CD14-positive monocyte (primary cell): ENCODE measurements at regions not wholly inside any gene's neighbourhood (a gene's known extent, or its start where the extent isn't known, plus 50 kb on each side); places are given as distances from the start of the nearest gene placed in this dataset.

Experiments used
- DNase-seq, 3 donors: peaks; one replicate each; pipeline ENCODE4 v3.0.0-alpha.2; 2011 to 2022
- H2AFZ ChIP-seq: 2 replicates; pipeline ENCODE4 v1.6.0; 2012; ENCODE audit warnings: mild to moderate bottlenecking, low read depth, low read length, inconsistent platforms; ENCODE audit not compliant: insufficient read depth, poor library complexity, severe bottlenecking
- H3K27ac ChIP-seq, 2 donors: 1 replicate in 1 of 2; 2 replicates in 1 of 2; pipeline ENCODE4 v1.5.1; 2012 to 2013; ENCODE audit warnings: low read length in 2 of 2, control low read depth in 1 of 2, inconsistent platforms in 1 of 2, low read depth in 1 of 2, mild to moderate bottlenecking in 1 of 2
- H3K27me3 ChIP-seq, 2 donors: one replicate each; pipeline versions ENCODE4 v1.6.0 to v1.6.1; 2011 to 2013; ENCODE audit warnings: low read length in 2 of 2; ENCODE audit not compliant: control insufficient read depth in 2 of 2, insufficient read depth in 2 of 2
- H3K36me3 ChIP-seq, 2 donors: replicated peaks in 1 of 2; 1 replicate in 1 of 2; 2 replicates in 1 of 2; pipeline versions ENCODE4 v1.5.1 to v1.6.1; 2012 to 2013; ENCODE audit warnings: low read length in 2 of 2, control low read depth in 1 of 2, inconsistent platforms in 1 of 2, mild to moderate bottlenecking in 1 of 2; ENCODE audit not compliant: insufficient read depth in 2 of 2, control insufficient read depth in 1 of 2
- H3K4me1 ChIP-seq, 2 donors: 1 replicate in 1 of 2; 2 replicates in 1 of 2; pipeline versions ENCODE4 v1.5.1 to v1.6.1; 2012 to 2013; ENCODE audit warnings: low read length in 2 of 2, control low read depth in 1 of 2, inconsistent platforms in 1 of 2, mild to moderate bottlenecking in 1 of 2, moderate library complexity in 1 of 2; ENCODE audit not compliant: insufficient read depth in 2 of 2, control insufficient read depth in 1 of 2
- H3K4me2 ChIP-seq: replicated peaks from 2 replicates; pipeline ENCODE3; 2012; ENCODE audit warnings: low read length, moderate library complexity, mild to moderate bottlenecking; ENCODE audit not compliant: poor library complexity, severe bottlenecking; ENCODE audit errors: extremely low read depth
- H3K4me3 ChIP-seq, 3 experiments: fragments of 200-600 bp in 1 of 3; sonication (generic) in 1 of 3; replicated peaks in 1 of 3; 1 replicate in 2 of 3; 2 replicates in 1 of 3; pipeline ENCODE4 v1.5.1; 2011 to 2013; ENCODE audit warnings: low read length in 3 of 3, mild to moderate bottlenecking in 3 of 3, control low read depth in 2 of 3, low read depth in 2 of 3, inconsistent platforms in 1 of 3, moderate library complexity in 1 of 3
- H3K79me2 ChIP-seq: 2 replicates; pipeline ENCODE4 v1.6.0; 2012; ENCODE audit warnings: mild to moderate bottlenecking, control low read depth, inconsistent platforms, low read length, moderate library complexity; ENCODE audit not compliant: insufficient read depth
- H3K9ac ChIP-seq: 2 replicates; pipeline ENCODE4 v1.6.0; 2017; ENCODE audit warnings: low read length, mild to moderate bottlenecking; ENCODE audit not compliant: insufficient read depth, poor library complexity, severe bottlenecking
- H3K9me3 ChIP-seq, 2 donors: replicated peaks in 1 of 2; 1 replicate in 1 of 2; 2 replicates in 1 of 2; pipeline versions ENCODE4 v1.5.1 to v1.6.1; 2012 to 2013; ENCODE audit warnings: low read length in 2 of 2, control low read depth in 1 of 2; ENCODE audit not compliant: control insufficient read depth in 1 of 2, insufficient read depth in 1 of 2
- H4K20me1 ChIP-seq: 2 replicates; pipeline ENCODE4 v1.6.0; 2012; ENCODE audit warnings: mild to moderate bottlenecking, low read length, control low read depth, moderate library complexity; ENCODE audit not compliant: insufficient read depth
- H3K27ac Mint-ChIP-seq, 7 donors: one replicate each; pipeline ENCODE4 v1.8.0; 2020; ENCODE audit warnings: mild to moderate bottlenecking in 7 of 7, mixed read lengths in 7 of 7, moderate library complexity in 6 of 7, inconsistent platforms in 2 of 7
- H3K27me3 Mint-ChIP-seq, 3 donors: one replicate each; pipeline ENCODE4 v1.8.0; 2021 to 2022; ENCODE audit warnings: low read depth in 3 of 3, mild to moderate bottlenecking in 3 of 3, mixed read lengths in 3 of 3, moderate library complexity in 3 of 3, inconsistent platforms in 1 of 3
- H3K36me3 Mint-ChIP-seq, 2 donors: one replicate each; pipeline ENCODE4 v1.8.0; 2020; ENCODE audit warnings: mixed read lengths in 2 of 2, inconsistent platforms in 1 of 2, mild to moderate bottlenecking in 1 of 2
- H3K4me1 Mint-ChIP-seq: one replicate; pipeline ENCODE4 v1.8.0; 2020; ENCODE audit warnings: mild to moderate bottlenecking, mixed read lengths
- H3K4me3 Mint-ChIP-seq, 2 donors: one replicate each; pipeline ENCODE4 v1.8.0; 2020; ENCODE audit warnings: mild to moderate bottlenecking in 2 of 2, mixed read lengths in 2 of 2, moderate library complexity in 1 of 2
- H3K9me3 Mint-ChIP-seq, 7 donors: one replicate each; pipeline ENCODE4 v1.8.0; 2020 to 2022; ENCODE audit warnings: mixed read lengths in 7 of 7, mild to moderate bottlenecking in 6 of 7, moderate library complexity in 6 of 7, inconsistent platforms in 2 of 7
- CTCF ChIP-seq: fragments of 200-600 bp; IDR thresholded peaks from one replicate; pipeline ENCODE4 v1.8.0; 2022; ENCODE audit warnings: antibody characterized with exemption, mild to moderate bottlenecking
- WGBS: methylation state at CpG from one replicate; pipeline ENCODE4 v1.1.5; 2013; ENCODE audit warnings: missing lambda C conversion rate; ENCODE audit not compliant: insufficient coverage; 5-methylcytosine and 5-hydroxymethylcytosine counted together
- intact Hi-C, 2 donors: fragments of 100-400 bp; cut with micrococcal nuclease; formaldehyde crosslinking; loops; one replicate each; pipeline versions ENCODE4 v1.15.0 to v1.15.1; 2023

DNA sequence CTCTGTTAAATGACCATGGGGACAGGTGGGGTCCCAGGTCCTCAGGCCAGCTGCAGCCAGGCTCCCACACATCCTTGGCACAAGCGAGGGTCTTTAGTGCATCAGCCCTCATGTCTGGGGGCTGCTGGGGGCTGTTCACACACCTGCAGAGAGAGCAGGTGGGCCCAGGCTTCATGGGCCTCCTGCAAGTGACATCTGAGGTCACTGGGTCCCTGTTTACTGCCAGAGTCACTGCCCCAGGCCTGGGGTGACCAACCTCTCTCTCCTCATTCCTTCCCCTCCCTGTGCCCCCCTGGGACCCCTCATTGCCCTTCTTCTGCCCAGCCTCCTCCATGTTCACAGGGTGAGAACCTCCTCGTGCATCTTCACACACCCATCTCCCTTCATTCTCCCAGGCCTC is 92.4 kb downstream of the RTL6 start:
- Histone ChIP-seq H3K27ac (no peak overlapping the region), H3K4me3 (no peak overlapping the region), H3K27me3 (no peaks in the 10 kb centered on the region), H2AFZ (no peak overlapping the region), H3K79me2 (no peaks in the 10 kb centered on the region), H4K20me1 (no peaks in the 10 kb centered on the region), H3K36me3 (no peaks in the 10 kb centered on the region), H3K9me3 (no peaks in the 10 kb centered on the region), H3K4me1 (no peaks in the 10 kb centered on the region), H3K4me2 (no peak overlapping the region), H3K9ac (no peak overlapping the region)
- DNase-seq = no peak
- H3K9me3 Mint-ChIP-seq = no peaks in the 10 kb centered on the region
- H3K36me3 Mint-ChIP-seq = no peaks in the 10 kb centered on the region
- intact Hi-C loops = no loop called here
- 87% methylated on average over 2 of the region's 2 CpGs for WGBS
- H3K27ac Mint-ChIP-seq = peak overlapping the region in 1 of 7 donors; percentile 72
- peaks cover 0 to 6% (median under 1%) of the 10 kb centered on the region in 3 donors for H3K27me3 Mint-ChIP-seq
- no peak overlapping the region for H3K4me3 Mint-ChIP-seq
- no peak for TF ChIP-seq CTCF
- no peaks in the 10 kb centered on the region for H3K4me1 Mint-ChIP-seq

GRCh38 chr22:44404341-44405020 is 91.7 kb upstream of the SHISAL1 start:
- H3K36me3 Mint-ChIP-seq = no peaks in the 10 kb centered on the region
- Histone ChIP-seq H3K27me3 (no peaks in the 10 kb centered on the region), H3K9ac (no peak overlapping the region), H2AFZ (no peak overlapping the region), H3K4me2 (no peak overlapping the region), H3K36me3 (no peaks in the 10 kb centered on the region), H3K4me1 (no peaks in the 10 kb centered on the region), H3K9me3 (no peaks in the 10 kb centered on the region), H3K27ac (no peak overlapping the region), H4K20me1 (no peaks in the 10 kb centered on the region), H3K79me2 (no peaks in the 10 kb centered on the region), H3K4me3 (no peak overlapping the region)
- WGBS = 97% methylated on average over 10 of the region's 16 CpGs
- H3K9me3 Mint-ChIP-seq = no peaks in the 10 kb centered on the region
- peak overlapping the region in 1 of 7 donors; percentile 20 for H3K27ac Mint-ChIP-seq
- intact Hi-C loops = no loop called here
- H3K4me3 Mint-ChIP-seq = no peak overlapping the region
- TF ChIP-seq CTCF = no peak
- H3K27me3 Mint-ChIP-seq = peaks cover 0 to 2% (median 2%) of the 10 kb centered on the region in 3 donors
- no peak for DNase-seq
- H3K4me1 Mint-ChIP-seq = no peaks in the 10 kb centered on the region
